H1 (cell line): ENCODE measurements at regions not wholly inside any gene's neighbourhood (a gene's known extent, or its start where the extent isn't known, plus 50 kb on each side); places are given as distances from the start of the nearest gene placed in this dataset.

Experiments used
- CTCF ChIA-PET: fragments of 300-600 bp; sonication (Branson Sonifier 250); formaldehyde crosslinking; loops from one replicate; lab custom pipeline; 2021; ENCODE audit not compliant: partially characterized antibody; lab: Charles Lee
- POLR2A ChIA-PET: fragments of 300-600 bp; sonication (Branson Sonifier 250); formaldehyde crosslinking; loops from one replicate; lab custom pipeline; 2021; ENCODE audit warnings: inconsistent platforms; ENCODE audit not compliant: partially characterized antibody; lab: Charles Lee
- DNase-seq, 2 experiments: peaks; one replicate each; pipeline versions ENCODE4 v3.0.0 to v3.0.0-alpha.2; 2010 to 2022; ENCODE audit warnings: low spot score in 2 of 2, low read depth in 1 of 2, mixed read lengths in 1 of 2
- FAIRE-seq: peaks from 2 replicates; lab custom pipeline; 2011; peaks lifted over from hg19 to GRCh38; lab: Jason Lieb, UNC
- H2AFZ ChIP-seq: 2 replicates; pipeline ENCODE4 v1.8.1; 2012; ENCODE audit warnings: low read length, inconsistent platforms
- H2AK5ac ChIP-seq: 2 replicates; pipeline ENCODE4 v1.6.1; 2013; ENCODE audit warnings: low read depth, low read length
- H2BK120ac ChIP-seq: replicated peaks from 2 replicates; pipeline ENCODE3; 2013; ENCODE audit warnings: low read depth, low read length, inconsistent platforms
- H2BK12ac ChIP-seq: 2 replicates; pipeline ENCODE4 v1.6.1; 2013; ENCODE audit warnings: low read depth, low read length
- H2BK15ac ChIP-seq: 2 replicates; pipeline ENCODE4 v1.6.1; 2013; ENCODE audit warnings: low read length
- H2BK20ac ChIP-seq: 2 replicates; pipeline ENCODE4 v1.6.1; 2013; ENCODE audit warnings: low read length
- H2BK5ac ChIP-seq: 2 replicates; pipeline ENCODE4 v1.6.1; 2013; ENCODE audit warnings: low read depth, low read length
- H3K14ac ChIP-seq: 2 replicates; pipeline ENCODE4 v1.6.1; 2013; ENCODE audit warnings: inconsistent platforms; ENCODE audit not compliant: insufficient read length
- H3K18ac ChIP-seq: 2 replicates; pipeline ENCODE4 v1.6.1; 2013; ENCODE audit warnings: low read length; ENCODE audit errors: extremely low read depth
- H3K23ac ChIP-seq: 2 replicates; pipeline ENCODE4 v1.6.1; 2013; ENCODE audit warnings: inconsistent platforms; ENCODE audit not compliant: insufficient read length
- H3K23me2 ChIP-seq: 2 replicates; pipeline ENCODE4 v1.6.1; 2013; ENCODE audit warnings: low read depth, low read length
- H3K27ac ChIP-seq: 2 replicates; pipeline ENCODE4 v1.6.1; 2011; ENCODE audit warnings: low read depth, low read length, inconsistent platforms
- H3K27me3 ChIP-seq, 4 experiments: replicated peaks in 1 of 4; 1 replicate in 1 of 4; 2 replicates in 3 of 4; pipeline versions ENCODE4 v1.6.1 to v1.8.1; 2011 to 2013; ENCODE audit warnings: low read length in 3 of 4, mild to moderate bottlenecking in 3 of 4, inconsistent platforms in 2 of 4, mixed read lengths in 2 of 4, moderate library complexity in 1 of 4; ENCODE audit not compliant: control insufficient read depth in 3 of 4, insufficient read depth in 3 of 4; ENCODE audit errors: extremely low read depth in 1 of 4
- H3K36me3 ChIP-seq, 4 experiments: 2 replicates each; pipeline versions ENCODE4 v1.6.1 to v1.8.1; 2011 to 2013; ENCODE audit warnings: mild to moderate bottlenecking in 4 of 4, low read length in 3 of 4, moderate library complexity in 2 of 4, control low read depth in 1 of 4, inconsistent platforms in 1 of 4; ENCODE audit not compliant: insufficient read depth in 4 of 4, control insufficient read depth in 2 of 4
- H3K4ac ChIP-seq: replicated peaks from 2 replicates; pipeline ENCODE3; 2013; ENCODE audit warnings: low read length, low read depth, mixed read lengths, inconsistent platforms; ENCODE audit not compliant: insufficient read length
- H3K4me1 ChIP-seq, 4 experiments: replicated peaks in 1 of 4; 1 replicate in 1 of 4; 2 replicates in 3 of 4; pipeline versions ENCODE4 v1.6.1 to v1.8.1; 2011 to 2013; ENCODE audit warnings: low read length in 3 of 4, inconsistent platforms in 2 of 4, mixed read lengths in 1 of 4; ENCODE audit not compliant: insufficient read depth in 4 of 4, control insufficient read depth in 3 of 4
- H3K4me2 ChIP-seq, 2 experiments: 2 replicates each; pipeline versions ENCODE4 v1.6.1 to v1.8.1; 2011 to 2013; ENCODE audit warnings: low read depth in 2 of 2, low read length in 2 of 2, control low read depth in 1 of 2, inconsistent platforms in 1 of 2, mild to moderate bottlenecking in 1 of 2; ENCODE audit not compliant: insufficient read depth in 1 of 2
- H3K4me3 ChIP-seq, 4 experiments: fragments of 200-600, 300-600 bp in 1 of 4; sonication (generic), shearing (Covaris generic), sonication (Bioruptor Twin) in 1 of 4; 2 replicates each; pipeline versions ENCODE4 v1.5.1 to v1.8.1; 2011 to 2016; ENCODE audit warnings: low read length in 4 of 4, low read depth in 3 of 4, control low read depth in 2 of 4, inconsistent platforms in 2 of 4, mild to moderate bottlenecking in 2 of 4, mixed read lengths in 1 of 4, moderate library complexity in 1 of 4; ENCODE audit not compliant: insufficient read depth in 2 of 4; ENCODE audit errors: extremely low read depth in 1 of 4
- H3K56ac ChIP-seq: replicated peaks from 2 replicates; pipeline ENCODE3; 2013; ENCODE audit warnings: low read depth, mild to moderate bottlenecking, mixed read lengths, low read length, inconsistent platforms; ENCODE audit not compliant: insufficient read length
- H3K79me1 ChIP-seq: 2 replicates; pipeline ENCODE4 v1.6.1; 2013; ENCODE audit warnings: low read depth, low read length, control low read depth
- H3K79me2 ChIP-seq, 2 experiments: 2 replicates each; pipeline versions ENCODE4 v1.6.1 to v1.8.1; 2012 to 2013; ENCODE audit warnings: low read length in 2 of 2, mild to moderate bottlenecking in 2 of 2, inconsistent platforms in 1 of 2; ENCODE audit not compliant: insufficient read depth in 2 of 2, control insufficient read depth in 1 of 2
- H3K9ac ChIP-seq, 4 experiments: replicated peaks in 1 of 4; 1 replicate in 1 of 4; 2 replicates in 3 of 4; pipeline versions ENCODE4 v1.6.1 to v1.8.1; 2011 to 2013; ENCODE audit warnings: low read depth in 3 of 4, low read length in 3 of 4, control low read depth in 2 of 4, mild to moderate bottlenecking in 2 of 4, moderate library complexity in 2 of 4, inconsistent platforms in 1 of 4; ENCODE audit errors: extremely low read depth in 1 of 4
- H3K9me3 ChIP-seq, 2 experiments: 2 replicates each; pipeline versions ENCODE4 v1.6.1 to v1.8.1; 2012 to 2013; ENCODE audit warnings: mild to moderate bottlenecking in 2 of 2, moderate library complexity in 2 of 2, control low read depth in 1 of 2, inconsistent platforms in 1 of 2, low read depth in 1 of 2, low read length in 1 of 2, mixed read lengths in 1 of 2; ENCODE audit not compliant: insufficient read depth in 2 of 2
- H4K20me1 ChIP-seq, 2 experiments: replicated peaks in 1 of 2; 2 replicates each; pipeline versions ENCODE3 to v1.8.1; 2011 to 2013; ENCODE audit warnings: inconsistent platforms in 2 of 2, low read length in 2 of 2, mild to moderate bottlenecking in 1 of 2; ENCODE audit not compliant: insufficient read depth in 2 of 2, control insufficient read depth in 1 of 2
- H4K5ac ChIP-seq: 2 replicates; pipeline ENCODE4 v1.6.1; 2013; ENCODE audit warnings: low read length, low read depth, mixed read lengths, inconsistent platforms; ENCODE audit not compliant: insufficient read length
- H4K8ac ChIP-seq: 2 replicates; pipeline ENCODE4 v1.8.0; 2013; ENCODE audit warnings: mild to moderate bottlenecking, moderate library complexity, low read length, inconsistent platforms; ENCODE audit not compliant: insufficient read depth; ENCODE audit errors: extremely low read depth
- H4K91ac ChIP-seq: replicated peaks from 2 replicates; pipeline ENCODE3; 2013; ENCODE audit warnings: low read length, mixed read lengths, inconsistent platforms; ENCODE audit not compliant: insufficient read length
- CTBP2 ChIP-seq: IDR thresholded peaks from 2 replicates; pipeline ENCODE4 v1.7.0; 2011; ENCODE audit warnings: borderline replicate concordance, mild to moderate bottlenecking, moderate library complexity, mixed read lengths, low read length; ENCODE audit not compliant: insufficient read depth, insufficient read length
- CTCF ChIP-seq, 3 experiments: IDR thresholded peaks; 1 replicate in 2 of 3; 2 replicates in 1 of 3; pipeline versions ENCODE4 v1.5.1 to v1.6.1; 2011; ENCODE audit warnings: low read length in 3 of 3, mild to moderate bottlenecking in 3 of 3, inconsistent platforms in 2 of 3, low read depth in 1 of 3, moderate library complexity in 1 of 3; ENCODE audit not compliant: insufficient read depth in 1 of 3; ENCODE audit errors: control extremely low read depth in 1 of 3
- E2F6 ChIP-seq: IDR thresholded peaks from 2 replicates; pipeline ENCODE4 v1.6.1; 2012; ENCODE audit warnings: inconsistent platforms
- EP300 ChIP-seq, 2 experiments: IDR thresholded peaks; 1 replicate in 1 of 2; 2 replicates in 1 of 2; pipeline ENCODE4 v1.6.1; 2011 to 2012; ENCODE audit warnings: low read depth in 2 of 2, low read length in 2 of 2, mild to moderate bottlenecking in 2 of 2, borderline replicate concordance in 1 of 2, inconsistent platforms in 1 of 2, moderate library complexity in 1 of 2
- KDM4A ChIP-seq: IDR thresholded peaks from one replicate; pipeline ENCODE4 v1.7.1; 2012; ENCODE audit warnings: low read depth, mild to moderate bottlenecking, moderate library complexity, low read length, inconsistent platforms; ENCODE audit not compliant: severe bottlenecking
- POLR2AphosphoS5 ChIP-seq: IDR thresholded peaks from 2 replicates; pipeline ENCODE4 v1.6.1; 2011; ENCODE audit warnings: low read depth, low read length
- SIN3A ChIP-seq, 2 experiments: IDR thresholded peaks in 1 of 2; conservative IDR thresholded peaks in 1 of 2; 2 replicates each; pipeline ENCODE4 v1.6.1; 2011 to 2012; ENCODE audit warnings: low read length in 2 of 2, improper control_type of control experiment in 1 of 2, low read depth in 1 of 2, mild to moderate bottlenecking in 1 of 2
- WGBS, 2 experiments: shearing (Covaris generic) in 1 of 2; methylation state at CpG; one replicate each; pipeline versions ENCODE4 v1.1.6 to v1.1.7; 2013 to 2015; ENCODE audit warnings: low lambda C conversion rate in 2 of 2, mixed read lengths in 2 of 2, inconsistent platforms in 1 of 2, low coverage in 1 of 2, missing lambda C conversion rate in 1 of 2; ENCODE audit not compliant: insufficient replicate concordance in 2 of 2, insufficient coverage in 1 of 2, insufficient read length in 1 of 2; ENCODE audit errors: extremely low coverage in 1 of 2, missing lambda C conversion rate in 1 of 2; 5-methylcytosine and 5-hydroxymethylcytosine counted together

GRCh38 chr7:106459397-106460072 is 174.8 kb upstream of the NAMPT start:
- no peaks in the 10 kb centered on the region for H3K23me2 ChIP-seq
- CTCF ChIA-PET = interaction anchor here (0.6 to 1.3 kb wide), 2 partner anchors 11 to 140 kb away, joined by 3 read pairs; no protein-coding TSS in a partner anchor
- TF ChIP-seq POLR2AphosphoS5 = no peak
- TF ChIP-seq KDM4A = no peak
- TF ChIP-seq SIN3A (conservative IDR thresholded peaks at IDR 0.05 in 1 of 2, IDR thresholded peaks at IDR 0.05 in 1 of 2; ENCODE audit: low read depth in 1 of 2, low read length in 2 of 2) = no peak
- no peak for TF ChIP-seq CTBP2
- TF ChIP-seq CTCF (IDR thresholded peaks at IDR 0.05; ENCODE audit: control extremely low read depth in 1 of 3, insufficient read depth in 1 of 3, low read depth in 1 of 3, low read length in 3 of 3) = no peak
- no peak for TF ChIP-seq EP300 (IDR thresholded peaks at IDR 0.05; ENCODE audit: borderline replicate concordance in 1 of 2, low read depth in 2 of 2, low read length in 2 of 2)
- no peak for TF ChIP-seq E2F6

More at GRCh38 chr7:106459397-106460072, 174.8 kb upstream of the NAMPT start:
- Histone ChIP-seq H3K79me2 (no peaks in the 10 kb centered on the region), H2BK120ac (no peak overlapping the region), H3K27me3 (no peaks in the 10 kb centered on the region), H4K20me1 (no peaks in the 10 kb centered on the region), H2BK15ac (no peak overlapping the region), H3K14ac (no peak overlapping the region), H3K9me3 (peaks cover 7 to 12% of the 10 kb centered on the region in 2 experiments; a peak in 3 of 4 replicates), H4K8ac (no peak overlapping the region), H2BK20ac (no peak overlapping the region), H2AK5ac (no peak overlapping the region), H3K27ac (no peak overlapping the region), H3K18ac (no peak overlapping the region), H2BK12ac (no peak overlapping the region), H3K36me3 (no peaks in the 10 kb centered on the region), H3K79me1 (no peaks in the 10 kb centered on the region), H3K9ac (no peak overlapping the region), H4K5ac (no peak overlapping the region), H3K4me3 (no peak overlapping the region), H3K23ac (no peak overlapping the region), H2AFZ (no peak overlapping the region), H3K4ac (no peak overlapping the region), H2BK5ac (no peak overlapping the region), H4K91ac (no peak overlapping the region), H3K4me2 (no peak overlapping the region), H3K4me1 (0 out of 7 replicates have a peak, but pooled peaks cover 0 to 3% (median 0%) of the 10 kb centered on the region in 4 experiments), H3K56ac (no peak overlapping the region)
- FAIRE-seq (no peak), DNase-seq (no peak)
- 91% methylated on average over 7 of the region's 7 CpGs; no CpG with 5 or more reads in 1 of the 2 experiments for WGBS, 2 experiments
- POLR2A ChIA-PET = no interaction called here
